ENCODE measurements at regions not wholly inside any gene's neighbourhood (a gene's known extent, or its start where the extent isn't known, plus 50 kb on each side); places are given as distances from the start of the nearest gene placed in this dataset.

- Histone ChIP-seq H3K9me3 (no peaks in the 10 kb centered on the region), H3K36me3 (no peaks in the 10 kb centered on the region), H3K4me3 (no peak overlapping the region), H3K27ac (peak overlapping the region in 2 of 4 donors; percentile 30 to 46), H3K4me1 (peaks cover 0 to 32% (median 14%) of the 10 kb centered on the region in 4 donors), H3K27me3 (no peaks in the 10 kb centered on the region)
- DNase-seq: no peak
- intact Hi-C loops (cut with DNase I; ENCODE audit: low total_unique reads): no loop called here
- TF ChIP-seq POLR2A (IDR thresholded peaks at IDR 0.05): no peak
- no peak for TF ChIP-seq EP300 (IDR thresholded peaks at IDR 0.05; ENCODE audit: low read depth)
- TF ChIP-seq CTCF (IDR thresholded peaks at IDR 0.05): no peak
- no peak for TF ChIP-seq POLR2AphosphoS5 (IDR thresholded peaks at IDR 0.05)
- in situ Hi-C loops (cut with MboI; ENCODE audit: low pct_ligation_motif_present in 1 of 4, low pct_unique_long_range_greater_than_20kb in 1 of 4, low sequenced_read_pairs in 3 of 4): no loop called here
- whole genome bisulfite sequencing, 2 donors (ENCODE audit: low coverage in 1 of 2): 65 to 79% methylated on average over 2 to 3 of the region's 3 CpGs
These were observed 102.2 kb upstream of the CYP1B1 start for GRCh38 chr2:38178119-38178518.

- H3K4me1 ChIP-seq: peaks cover 0 to 20% (median 4%) of the 10 kb centered on the region in 4 donors
- in situ Hi-C loops (cut with MboI; ENCODE audit: low pct_ligation_motif_present in 1 of 4, low pct_unique_long_range_greater_than_20kb in 1 of 4, low sequenced_read_pairs in 3 of 4) (no loop called here), intact Hi-C loops (cut with DNase I; ENCODE audit: low total_unique reads) (no loop called here)
- H3K27ac ChIP-seq: no peak overlapping the region
- no peak for DNase-seq
- H3K36me3 ChIP-seq: no peaks in the 10 kb centered on the region
- 89% methylated on average over 2 of the region's 2 CpGs; no CpG with 5 or more reads in 1 of the 2 donors for WGBS, 2 donors (ENCODE audit: low coverage in 1 of 2)
- no peaks in the 10 kb centered on the region for H3K9me3 ChIP-seq
- TF ChIP-seq POLR2A (IDR thresholded peaks at IDR 0.05): no peak
- no peak for TF ChIP-seq CTCF (IDR thresholded peaks at IDR 0.05)
- TF ChIP-seq POLR2AphosphoS5 (IDR thresholded peaks at IDR 0.05): no peak
- TF ChIP-seq EP300 (IDR thresholded peaks at IDR 0.05; ENCODE audit: low read depth): no peak
- H3K4me3 ChIP-seq: no peak overlapping the region
- H3K27me3 ChIP-seq: no peaks in the 10 kb centered on the region
These were observed 100.7 kb upstream of the CYP1B1 start for GRCh38 chr2:38176619-38177021.

- in situ Hi-C loops (cut with MboI; ENCODE audit: low pct_ligation_motif_present in 1 of 4, low pct_unique_long_range_greater_than_20kb in 1 of 4, low sequenced_read_pairs in 3 of 4): no loop called here
- Histone ChIP-seq H3K36me3 (no peaks in the 10 kb centered on the region), H3K27ac (no peak overlapping the region), H3K4me3 (no peak overlapping the region), H3K4me1 (peaks cover 0 to 10% (median 3%) of the 10 kb centered on the region in 4 donors), H3K27me3 (no peaks in the 10 kb centered on the region), H3K9me3 (no peaks in the 10 kb centered on the region)
- TF ChIP-seq EP300 (IDR thresholded peaks at IDR 0.05; ENCODE audit: low read depth) (no peak), POLR2A (IDR thresholded peaks at IDR 0.05) (no peak), CTCF (IDR thresholded peaks at IDR 0.05) (no peak), POLR2AphosphoS5 (IDR thresholded peaks at IDR 0.05) (no peak)
- no peak for DNase-seq
- WGBS, 2 donors (ENCODE audit: low coverage in 1 of 2): 60 to 66% methylated on average over 7 of the region's 7 CpGs
- intact Hi-C loops (cut with DNase I; ENCODE audit: low total_unique reads): no loop called here
These were observed 98.9 kb upstream of the CYP1B1 start for GRCh38 chr2:38174646-38175423.

- 87 to 89% methylated on average over 2 of the region's 2 CpGs for WGBS, 2 donors (ENCODE audit: low coverage in 1 of 2)
- Histone ChIP-seq H3K36me3 (no peaks in the 10 kb centered on the region), H3K27ac (no peak overlapping the region), H3K9me3 (no peaks in the 10 kb centered on the region), H3K4me1 (peaks cover 0 to 6% (median 1%) of the 10 kb centered on the region in 4 donors), H3K4me3 (no peak overlapping the region), H3K27me3 (no peaks in the 10 kb centered on the region)
- DNase-seq: no peak
- intact Hi-C loops (cut with DNase I; ENCODE audit: low total_unique reads) (no loop called here), in situ Hi-C loops (cut with MboI; ENCODE audit: low pct_ligation_motif_present in 1 of 4, low pct_unique_long_range_greater_than_20kb in 1 of 4, low sequenced_read_pairs in 3 of 4) (no loop called here)
- TF ChIP-seq EP300 (IDR thresholded peaks at IDR 0.05; ENCODE audit: low read depth) (no peak), POLR2A (IDR thresholded peaks at IDR 0.05) (no peak), POLR2AphosphoS5 (IDR thresholded peaks at IDR 0.05) (no peak), CTCF (IDR thresholded peaks at IDR 0.05) (no peak)
These were observed 98.2 kb upstream of the CYP1B1 start for GRCh38 chr2:38174131-38174530.
